Motor neuron (in vitro differentiated cells): ENCODE measurements at regions not wholly inside any gene's neighbourhood (a gene's known extent, or its start where the extent isn't known, plus 50 kb on each side); places are given as distances from the start of the nearest gene placed in this dataset.

Experiments used
- ATAC-seq, 8 experiments: fragments of 200-7000 bp; cut with Tn5 transposase; replicated peaks in 6 of 8; 2 replicates each; pipeline ENCODE4 v1.8.0; 2021; ENCODE audit warnings: mild to moderate bottlenecking in 8 of 8, moderate library complexity in 8 of 8
- H3K27ac ChIP-seq, 2 donors: fragments of 250-450 bp; sonication (Bioruptor Pico); 2 replicates each; pipeline ENCODE4 v1.9.0; 2021; ENCODE audit warnings: antibody characterized with exemption in 2 of 2, mild to moderate bottlenecking in 2 of 2, moderate library complexity in 1 of 2
- H3K4me1 ChIP-seq, 2 donors: fragments of 250-450 bp; sonication (Bioruptor Pico); replicated peaks in 1 of 2; 2 replicates each; pipeline ENCODE4 v1.6.1; 2021; ENCODE audit warnings: antibody characterized with exemption in 2 of 2, mild to moderate bottlenecking in 2 of 2, moderate library complexity in 1 of 2
- H3K4me3 ChIP-seq, 5 donors: fragments of 250-450 bp; sonication (Bioruptor Pico); 2 replicates each; pipeline ENCODE4 v1.9.0; 2021; ENCODE audit warnings: antibody characterized with exemption in 5 of 5, mild to moderate bottlenecking in 5 of 5, moderate library complexity in 4 of 5
- WGBS, 10 experiments: fragments of 450-650 bp; shearing (Covaris generic); methylation state at CpG; one replicate each; pipeline ENCODE4 v1.0.0; 2022; 5-methylcytosine and 5-hydroxymethylcytosine counted together
- in situ Hi-C, 9 experiments: fragments of 400-800 bp; cut with MboI; loops; one replicate each; pipeline ENCODE4 v1.15.0; 2021; ENCODE audit warnings: low sequenced_read_pairs in 9 of 9, low pct_unique_long_range_greater_than_20kb in 2 of 9; ENCODE audit not compliant: unreplicated experiment in 9 of 9

DNA sequence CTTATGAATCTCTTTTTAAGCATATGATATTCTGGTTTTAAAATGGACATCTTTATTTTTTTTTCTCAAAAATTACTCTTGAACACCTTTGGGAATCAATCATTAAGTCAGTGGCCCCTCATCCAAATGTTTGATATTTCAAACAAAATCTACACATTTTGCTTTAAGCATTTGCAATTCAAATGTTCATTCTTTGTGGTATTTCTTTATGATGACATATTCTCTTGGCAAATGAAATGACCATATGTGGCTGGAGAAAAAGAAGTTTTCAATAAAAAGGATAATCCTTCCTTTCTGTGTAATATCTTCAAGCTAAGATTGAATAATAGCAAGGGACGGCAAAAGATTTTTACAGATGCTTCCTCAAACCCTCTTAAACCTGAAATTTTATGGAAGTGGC, 420.8 kb downstream of the MTRR start:
- ATAC-seq = no peak
- Histone ChIP-seq H3K4me3 (no peak overlapping the region), H3K4me1 (no peaks in the 10 kb centered on the region), H3K27ac (no peak overlapping the region)
- whole genome bisulfite sequencing, 10 experiments = 0 to 93% (median 65%) methylated on average over 1 of the region's 1 CpG; no CpG with 5 or more reads in 2 of the 10 experiments
- in situ Hi-C loops = no loop called here

DNA sequence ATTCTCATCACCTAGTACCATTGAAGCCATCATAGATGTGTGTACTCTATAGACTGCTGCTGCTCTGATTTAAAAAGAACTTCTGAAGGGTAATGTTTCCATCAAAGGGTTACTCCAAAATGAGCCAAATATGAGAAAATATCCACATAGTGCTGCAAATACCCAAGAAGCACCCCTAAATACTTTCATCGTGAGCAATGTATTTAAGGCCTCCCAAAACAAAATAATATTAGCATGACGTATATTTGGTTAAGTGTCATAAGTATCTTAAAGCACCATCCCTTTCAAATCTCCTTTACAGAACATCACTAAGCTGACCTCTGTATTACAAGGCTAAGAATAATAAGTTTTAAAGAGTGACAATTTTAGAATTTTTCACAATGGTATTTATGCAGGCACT, 421.8 kb downstream of the MTRR start:
- no peak for ATAC-seq
- in situ Hi-C loops = no loop called here
- WGBS, 10 experiments = 21 to 100% (median 86%) methylated on average over 1 to 2 of the region's 2 CpGs; no CpG with 5 or more reads in 2 of the 10 experiments
- Histone ChIP-seq H3K27ac (no peak overlapping the region), H3K4me1 (no peaks in the 10 kb centered on the region), H3K4me3 (no peak overlapping the region)

DNA sequence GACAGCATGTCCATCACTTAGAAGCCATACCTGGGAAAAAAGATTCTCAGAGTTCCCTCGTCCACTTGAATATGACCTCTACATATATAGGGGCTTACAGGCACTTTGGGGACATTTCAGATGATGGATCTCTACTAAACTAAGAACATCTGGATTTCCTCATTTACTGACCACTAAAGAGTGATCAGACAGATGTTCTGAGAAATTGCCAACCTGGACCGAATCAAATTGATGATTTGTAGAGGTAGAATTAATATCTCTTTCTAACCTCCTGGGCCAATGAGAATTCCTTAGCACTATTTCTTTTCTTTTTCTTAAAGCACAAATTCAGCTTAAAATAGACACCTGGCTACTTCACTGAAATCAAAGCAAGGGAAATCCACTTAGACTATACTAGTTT, 422.7 kb downstream of the MTRR start:
- 8 to 100% (median 72%) methylated on average over 1 to 2 of the region's 2 CpGs; no CpG with 5 or more reads in 2 of the 10 experiments for WGBS, 10 experiments

DNA sequence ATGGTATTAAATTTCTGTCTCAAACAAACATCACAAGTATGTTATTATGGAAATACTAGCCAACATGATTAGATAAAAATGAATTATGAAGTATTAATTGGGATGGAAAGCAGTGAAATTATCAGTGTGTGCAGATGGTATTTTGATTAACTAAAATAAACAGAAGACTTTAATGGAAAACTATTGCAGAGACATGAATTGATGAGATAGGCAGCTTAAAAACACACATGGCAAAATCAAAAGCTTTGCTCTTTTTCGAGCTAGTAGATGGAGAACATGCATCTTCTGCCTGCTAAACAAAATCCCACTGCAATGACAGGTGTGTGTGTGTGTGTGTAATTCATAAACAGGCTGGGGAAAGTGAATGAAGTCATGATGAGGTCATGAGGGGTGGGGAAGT, 426.2 kb downstream of the MTRR start:
- in situ Hi-C loops = no loop called here
- no peak overlapping the region for H3K27ac ChIP-seq
- H3K4me3 ChIP-seq = no peak overlapping the region
- no peaks in the 10 kb centered on the region for H3K4me1 ChIP-seq
- WGBS, 10 experiments = 22 to 100% (median 86%) methylated on average over 1 of the region's 1 CpG; no CpG with 5 or more reads in 5 of the 10 experiments
- no peak for ATAC-seq

More for the DNA sequence above, 422.7 kb downstream of the MTRR start:
- ATAC-seq = no peak
- no peaks in the 10 kb centered on the region for H3K4me1 ChIP-seq
- in situ Hi-C loops = no loop called here
- H3K27ac ChIP-seq = no peak overlapping the region
- H3K4me3 ChIP-seq = no peak overlapping the region

DNA sequence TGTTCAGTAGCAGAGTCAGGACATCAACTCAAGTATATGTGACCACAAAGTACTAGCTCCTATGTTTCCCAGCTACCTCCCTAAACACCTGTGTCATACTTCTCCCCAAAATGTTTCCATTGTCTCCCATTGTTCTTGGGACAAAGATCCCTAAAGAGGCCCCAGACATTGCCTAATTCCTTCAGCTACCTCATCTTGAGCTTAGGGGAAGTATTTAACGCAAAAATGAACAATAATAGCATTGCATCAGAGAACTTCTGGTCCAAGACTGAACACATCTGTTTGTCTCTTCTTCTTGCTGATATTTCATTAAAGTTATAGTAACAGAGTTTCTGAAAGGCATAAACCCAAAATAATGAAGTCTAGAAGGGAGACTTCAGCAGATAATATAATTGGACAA, 430.8 kb downstream of the MTRR start:
- WGBS, 10 experiments = 0 to 100% (median 83%) methylated on average over 1 of the region's 1 CpG; no CpG with 5 or more reads in 3 of the 10 experiments

DNA sequence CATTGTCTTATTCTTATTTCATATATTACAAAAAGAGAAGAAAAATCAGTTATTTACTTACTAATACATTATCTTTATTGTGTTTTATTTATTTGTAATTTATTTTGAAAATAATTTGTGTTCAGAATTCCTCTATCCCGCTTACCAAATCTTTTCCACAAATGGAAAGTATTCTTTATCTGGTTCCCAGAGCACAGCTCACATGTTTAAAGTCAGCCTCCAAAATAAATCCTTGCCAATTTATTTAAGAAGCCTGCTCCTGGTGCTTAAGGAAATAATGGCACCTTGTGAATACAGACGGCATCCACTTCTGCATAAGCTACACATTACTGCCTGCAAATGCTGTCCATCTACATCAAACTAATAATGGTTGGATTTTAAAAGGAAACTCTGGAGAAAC, 435.4 kb downstream of the MTRR start:
- Histone ChIP-seq H3K27ac (no peak overlapping the region), H3K4me3 (no peak overlapping the region), H3K4me1 (no peaks in the 10 kb centered on the region)
- no peak for ATAC-seq
- in situ Hi-C loops = no loop called here
- WGBS, 10 experiments = 0 to 93% (median 83%) methylated on average over 1 to 2 of the region's 2 CpGs; no CpG with 5 or more reads in 1 of the 10 experiments

More for the DNA sequence above, 430.8 kb downstream of the MTRR start:
- Histone ChIP-seq H3K4me3 (no peak overlapping the region), H3K4me1 (no peaks in the 10 kb centered on the region), H3K27ac (no peak overlapping the region)
- no peak for ATAC-seq
- in situ Hi-C loops = no loop called here

DNA sequence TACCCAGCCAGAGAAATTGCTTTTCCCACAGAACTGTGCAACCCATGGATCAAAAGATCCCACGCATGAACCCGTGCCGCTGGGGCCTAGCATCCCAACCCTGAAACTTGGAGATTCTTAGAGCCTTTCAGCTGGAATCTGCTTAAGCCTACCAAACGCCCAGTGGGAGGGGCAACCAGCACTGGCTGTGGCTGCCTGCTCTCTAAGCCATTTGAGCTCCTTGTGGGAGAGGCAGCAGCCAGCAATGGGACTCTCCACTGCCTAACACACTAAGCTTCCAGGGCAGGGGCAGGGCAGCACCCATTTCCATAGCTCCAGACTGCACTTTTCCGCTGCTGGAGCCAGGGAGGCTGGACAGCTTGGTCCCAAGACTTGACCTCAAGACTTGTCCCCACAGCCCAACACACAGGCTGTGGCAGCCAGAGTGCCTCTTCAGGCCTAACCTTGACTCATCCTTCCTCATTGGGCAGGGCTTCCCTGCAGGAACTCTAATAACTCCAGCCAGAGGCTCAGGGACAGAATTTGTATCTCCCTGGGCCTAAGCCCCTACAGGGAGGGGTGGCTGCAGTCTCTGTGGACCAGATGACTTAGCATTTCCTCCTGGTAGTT, 437.4 kb downstream of the MTRR start:
- Histone ChIP-seq H3K4me3 (no peak overlapping the region), H3K4me1 (no peaks in the 10 kb centered on the region), H3K27ac (no peak overlapping the region)
- 72 to 93% (median 83%) methylated on average over 3 to 4 of the region's 5 CpGs; no CpG with 5 or more reads in 6 of the 10 experiments for WGBS, 10 experiments
- in situ Hi-C loops = no loop called here
- ATAC-seq = peak in 2 of 8 experiments; percentile 91 to 97

DNA sequence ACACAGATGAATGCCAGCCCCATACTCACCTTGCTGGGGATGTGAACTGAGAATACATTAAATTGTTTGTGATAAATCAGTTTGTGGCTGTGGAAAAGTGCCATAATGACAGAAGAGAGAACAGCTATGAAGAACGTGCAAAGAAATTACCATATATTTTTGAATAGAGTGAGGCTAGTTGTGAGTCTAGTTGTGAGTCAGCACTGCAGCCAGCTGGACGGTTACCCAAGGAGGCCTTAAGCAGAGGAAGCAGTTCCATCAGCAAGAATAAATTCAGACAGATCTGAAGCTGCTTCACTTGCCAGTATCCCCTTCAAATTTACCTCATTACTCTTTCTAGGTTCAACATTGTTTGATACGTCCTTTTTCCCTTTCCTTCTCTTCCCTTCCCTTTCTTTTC, 446.0 kb downstream of the MTRR start:
- Histone ChIP-seq H3K4me3 (no peak overlapping the region), H3K27ac (no peak overlapping the region), H3K4me1 (peaks cover 0 to 2% of the 10 kb centered on the region in 2 donors)
- 0 to 80% (median 33%) methylated on average over 1 to 3 of the region's 3 CpGs; no CpG with 5 or more reads in 1 of the 10 experiments for WGBS, 10 experiments
- peak in 2 of 8 experiments; percentile 55 to 75 for ATAC-seq
- in situ Hi-C loops = no loop called here

DNA sequence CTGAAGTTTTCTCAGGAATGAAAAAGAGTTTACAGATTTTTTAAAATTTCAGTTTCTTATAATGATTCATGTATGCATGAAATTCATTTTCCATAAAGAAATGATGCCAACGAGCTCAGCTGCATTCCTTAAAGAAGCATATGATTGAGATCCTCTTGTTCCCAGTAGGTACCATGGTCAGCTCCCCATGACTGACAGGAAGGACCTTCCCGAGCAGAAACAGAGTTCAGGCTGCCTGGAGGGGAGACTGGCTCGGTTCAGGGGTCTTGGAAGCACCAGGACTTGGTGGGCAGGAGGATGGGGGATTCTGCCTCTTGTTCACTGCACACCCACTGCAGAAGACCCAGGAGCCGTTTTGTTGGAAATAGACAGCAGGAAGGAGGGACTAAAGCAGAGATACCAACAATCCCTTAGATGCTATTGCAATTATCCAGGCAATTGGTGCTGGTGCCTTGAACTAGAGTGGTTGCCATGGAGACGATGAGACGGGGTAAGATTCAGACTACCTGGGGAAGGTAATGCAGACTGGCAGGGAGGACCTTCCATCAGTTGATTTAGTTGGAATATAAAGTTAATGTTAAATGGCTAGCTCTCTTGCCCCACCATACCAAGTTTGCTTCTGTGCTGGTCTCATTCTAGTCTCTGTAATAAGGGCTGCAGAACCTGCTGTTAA, 447.8 kb downstream of the MTRR start:
- no peak overlapping the region for H3K4me3 ChIP-seq
- in situ Hi-C loops = no loop called here
- peaks cover 0 to 2% of the 10 kb centered on the region in 2 donors for H3K4me1 ChIP-seq
- H3K27ac ChIP-seq = no peak overlapping the region
- 0 to 63% (median 0%) methylated on average over 1 to 5 of the region's 6 CpGs; no CpG with 5 or more reads in 1 of the 10 experiments for WGBS, 10 experiments
- peak in 1 of 8 experiments; percentile 32 for ATAC-seq

DNA sequence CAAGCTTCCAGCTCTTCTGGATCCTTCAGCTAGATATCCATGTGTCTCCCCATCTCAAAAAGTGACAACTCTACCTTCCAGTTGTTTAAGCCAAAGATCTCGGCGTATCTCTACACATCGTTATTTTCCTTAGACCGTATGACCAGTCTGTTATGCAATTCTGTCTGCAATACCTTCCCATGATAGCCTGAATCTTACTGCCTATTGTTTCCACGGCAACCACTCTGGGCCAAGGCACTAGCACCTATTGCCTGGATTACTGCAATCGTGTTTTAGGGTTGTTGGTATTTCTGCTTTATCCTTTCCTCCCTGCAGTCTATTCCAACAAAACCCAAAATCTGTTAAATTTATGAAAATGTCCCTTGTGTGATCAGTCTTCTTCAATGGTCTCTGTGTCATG, 448.4 kb downstream of the MTRR start:
- in situ Hi-C loops = no loop called here

DNA sequence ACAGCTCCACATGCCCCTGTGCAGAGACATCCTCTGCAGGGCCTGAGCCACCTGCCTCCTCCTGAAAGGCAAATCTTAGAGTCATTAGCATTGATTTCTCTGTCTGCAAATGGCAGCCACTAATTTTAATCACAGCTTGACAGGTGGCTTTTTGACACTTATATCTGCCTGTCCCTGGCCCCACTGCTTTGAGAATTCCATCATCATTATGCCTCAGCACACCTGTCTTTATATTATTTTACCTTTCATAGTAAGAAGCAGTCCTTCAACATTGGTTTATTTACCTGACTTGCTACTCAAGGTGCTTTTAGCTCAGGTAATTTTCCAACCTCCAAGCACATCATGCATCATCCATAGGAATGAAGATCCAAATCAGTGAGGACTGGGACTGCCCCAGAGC, 451.3 kb downstream of the MTRR start:
- H3K4me1 ChIP-seq = peaks cover 0 to 2% of the 10 kb centered on the region in 2 donors
- H3K27ac ChIP-seq = no peak overlapping the region
- H3K4me3 ChIP-seq = no peak overlapping the region
- in situ Hi-C loops = no loop called here
- no peak for ATAC-seq

More for the DNA sequence above, 448.4 kb downstream of the MTRR start:
- H3K4me1 ChIP-seq = peaks cover 0 to 2% of the 10 kb centered on the region in 2 donors
- no peak overlapping the region for H3K4me3 ChIP-seq
- ATAC-seq = peak in 2 of 8 experiments; percentile 30 to 59
- H3K27ac ChIP-seq = no peak overlapping the region
- 33 to 100% (median 86%) methylated on average over 1 to 6 of the region's 6 CpGs; no CpG with 5 or more reads in 1 of the 10 experiments for WGBS, 10 experiments

DNA sequence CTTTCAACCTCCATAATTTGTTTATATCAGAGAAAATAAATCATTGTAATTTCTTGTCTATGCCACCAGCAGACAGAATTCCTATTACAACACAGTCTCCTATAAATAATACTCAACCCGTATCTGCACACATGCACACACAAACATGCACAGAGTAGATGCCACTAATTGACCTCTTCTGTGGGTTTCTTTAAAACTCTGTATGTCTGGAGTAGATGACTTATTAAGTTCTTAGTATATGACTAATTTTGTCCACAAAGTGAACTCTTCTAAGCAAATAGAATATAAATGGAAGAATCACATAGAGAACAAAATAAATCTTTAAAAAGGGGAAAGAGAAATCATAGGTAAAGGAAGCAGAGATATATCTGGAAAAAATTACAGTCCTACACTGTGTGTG, 452.3 kb downstream of the MTRR start:
- no peak overlapping the region for H3K4me3 ChIP-seq
- WGBS, 10 experiments = 0 to 100% (median 89%) methylated on average over 1 of the region's 1 CpG; no CpG with 5 or more reads in 2 of the 10 experiments
- in situ Hi-C loops = no loop called here
- H3K4me1 ChIP-seq = peaks cover 0 to 2% of the 10 kb centered on the region in 2 donors
- ATAC-seq = no peak
- no peak overlapping the region for H3K27ac ChIP-seq

DNA sequence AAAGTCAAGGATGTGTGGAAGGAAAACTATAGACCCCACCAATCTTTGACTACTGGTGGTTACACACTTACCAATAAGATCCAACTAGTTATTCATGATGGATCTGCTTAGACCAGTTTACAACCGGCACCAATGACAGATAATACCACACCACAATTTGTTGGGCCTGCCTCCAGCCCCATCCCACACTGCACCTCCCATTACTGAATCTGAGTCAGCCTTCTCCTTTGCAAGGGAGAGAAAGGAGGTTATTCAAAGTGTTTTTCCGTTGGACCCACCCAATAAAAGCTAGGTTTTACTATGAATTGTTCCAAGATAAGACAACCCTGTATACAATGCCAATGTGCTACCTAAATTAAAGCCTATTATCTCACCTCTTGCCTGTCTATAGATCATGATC, 453.5 kb downstream of the MTRR start:
- in situ Hi-C loops = no loop called here
- ATAC-seq = peak in 2 of 8 experiments; percentile 80 to 95
- WGBS, 10 experiments = 0 to 90% (median 58%) methylated on average over 1 to 2 of the region's 2 CpGs; no CpG with 5 or more reads in 2 of the 10 experiments
- H3K4me1 ChIP-seq = peaks cover 0 to 2% of the 10 kb centered on the region in 2 donors
- H3K4me3 ChIP-seq = no peak overlapping the region
- H3K27ac ChIP-seq = no peak overlapping the region
